ENCODE measurements at regions not wholly inside any gene's neighbourhood (a gene's known extent, or its start where the extent isn't known, plus 50 kb on each side); places are given as distances from the start of the nearest gene placed in this dataset.
A peak's percentile ranks its signal among the peaks of the same experiment; 100 is the strongest.

- no peak for DNase-seq (ENCODE audit: low spot score)
- TF ChIP-seq CTCF (IDR thresholded peaks at IDR 0.05; ENCODE audit: extremely low read depth, missing control alignments): no peak
Observed at GRCh38 chr1:181150842-181151241, 62.3 kb downstream of the IER5 start.

- no peak for TF ChIP-seq CTCF (IDR thresholded peaks at IDR 0.05; ENCODE audit: extremely low read depth, missing control alignments)
- DNase-seq (ENCODE audit: low spot score): peak; percentile 21
Observed at GRCh38 chr1:181151378-181152326, 63.2 kb downstream of the IER5 start.

- no peak for TF ChIP-seq CTCF (IDR thresholded peaks at IDR 0.05; ENCODE audit: extremely low read depth, missing control alignments)
- peak; percentile 65 for DNase-seq (ENCODE audit: low spot score)
Observed at GRCh38 chr1:181152892-181153633, 64.6 kb downstream of the IER5 start.

GRCh38 chr1:181153634-181153961, 65.1 kb downstream of the IER5 start:
- no peak for DNase-seq (ENCODE audit: low spot score)
- no peak for TF ChIP-seq CTCF (IDR thresholded peaks at IDR 0.05; ENCODE audit: extremely low read depth, missing control alignments)

- no peak for DNase-seq (ENCODE audit: low spot score)
- no peak for TF ChIP-seq CTCF (IDR thresholded peaks at IDR 0.05; ENCODE audit: extremely low read depth, missing control alignments)
Observed at GRCh38 chr1:181155339-181155738, 66.8 kb downstream of the IER5 start.

GRCh38 chr1:181159451-181160140, 71.1 kb downstream of the IER5 start:
- no peak for TF ChIP-seq CTCF (IDR thresholded peaks at IDR 0.05; ENCODE audit: extremely low read depth, missing control alignments)
- no peak for DNase-seq (ENCODE audit: low spot score)

- DNase-seq (ENCODE audit: low spot score): no peak
- TF ChIP-seq CTCF (IDR thresholded peaks at IDR 0.05; ENCODE audit: extremely low read depth, missing control alignments): no peak
Observed at GRCh38 chr1:181160322-181160721, 71.8 kb downstream of the IER5 start.
